ENCODE measurements at regions not wholly inside any gene's neighbourhood (a gene's known extent, or its start where the extent isn't known, plus 50 kb on each side); places are given as distances from the start of the nearest gene placed in this dataset.

DNA sequence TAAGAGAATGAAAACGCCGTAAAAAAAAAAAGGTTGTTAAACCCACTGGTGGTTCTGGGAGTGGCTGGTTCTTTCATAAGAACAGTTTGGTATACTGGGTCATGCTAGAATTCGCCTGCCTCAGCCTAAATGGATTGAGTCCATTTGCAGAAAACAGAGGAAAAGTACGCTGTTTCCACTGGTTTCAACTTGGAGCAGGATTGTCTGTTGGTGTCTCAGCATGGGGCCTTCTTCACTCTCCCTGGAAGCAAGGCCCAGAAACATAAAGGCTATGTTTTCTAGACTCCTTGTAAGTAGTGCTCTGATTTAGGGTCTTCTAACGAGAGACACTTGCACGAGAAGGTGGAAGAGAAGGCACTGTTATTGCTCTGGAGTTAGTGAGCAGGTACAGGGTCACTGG is 116.9 kb upstream of the MTAP start:
- BruUV-seq (replicated peaks): no TSS peak
- intact Hi-C loops (cut with micrococcal nuclease; ENCODE audit: unreplicated experiment): loop anchor here (2.0 to 10.0 kb wide), 2 partner anchors 103 to 221 kb away; no protein-coding TSS in a partner anchor
- H3K27ac Mint-ChIP-seq (ENCODE audit: unreplicated experiment): peak overlapping the region; percentile 90
- TF ChIP-seq, protein P1, sequence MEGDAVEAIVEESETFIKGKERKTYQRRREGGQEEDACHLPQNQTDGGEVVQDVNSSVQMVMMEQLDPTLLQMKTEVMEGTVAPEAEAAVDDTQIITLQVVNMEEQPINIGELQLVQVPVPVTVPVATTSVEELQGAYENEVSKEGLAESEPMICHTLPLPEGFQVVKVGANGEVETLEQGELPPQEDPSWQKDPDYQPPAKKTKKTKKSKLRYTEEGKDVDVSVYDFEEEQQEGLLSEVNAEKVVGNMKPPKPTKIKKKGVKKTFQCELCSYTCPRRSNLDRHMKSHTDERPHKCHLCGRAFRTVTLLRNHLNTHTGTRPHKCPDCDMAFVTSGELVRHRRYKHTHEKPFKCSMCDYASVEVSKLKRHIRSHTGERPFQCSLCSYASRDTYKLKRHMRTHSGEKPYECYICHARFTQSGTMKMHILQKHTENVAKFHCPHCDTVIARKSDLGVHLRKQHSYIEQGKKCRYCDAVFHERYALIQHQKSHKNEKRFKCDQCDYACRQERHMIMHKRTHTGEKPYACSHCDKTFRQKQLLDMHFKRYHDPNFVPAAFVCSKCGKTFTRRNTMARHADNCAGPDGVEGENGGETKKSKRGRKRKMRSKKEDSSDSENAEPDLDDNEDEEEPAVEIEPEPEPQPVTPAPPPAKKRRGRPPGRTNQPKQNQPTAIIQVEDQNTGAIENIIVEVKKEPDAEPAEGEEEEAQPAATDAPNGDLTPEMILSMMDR (IDR thresholded peaks at IDR 0.05; ENCODE audit: unreplicated experiment): no peak
- CTCF ChIA-PET: interaction anchor here (1.4 kb wide), 1 partner anchor 103 kb away, joined by 3 read pairs; no protein-coding TSS in a partner anchor
- H3K27me3 Mint-ChIP-seq (ENCODE audit: unreplicated experiment): no peaks in the 10 kb centered on the region
- no peak overlapping the region for H3K4me3 Mint-ChIP-seq (ENCODE audit: low read depth, unreplicated experiment)
- peaks cover 49% of the 10 kb centered on the region for H3K4me1 Mint-ChIP-seq (ENCODE audit: low read depth, unreplicated experiment)
- no peak for DNase-seq
- no peaks in the 10 kb centered on the region for H3K9me3 Mint-ChIP-seq (ENCODE audit: low read depth, unreplicated experiment)
- H3K36me3 Mint-ChIP-seq (ENCODE audit: insufficient read depth, unreplicated experiment): peaks cover 24% of the 10 kb centered on the region

DNA sequence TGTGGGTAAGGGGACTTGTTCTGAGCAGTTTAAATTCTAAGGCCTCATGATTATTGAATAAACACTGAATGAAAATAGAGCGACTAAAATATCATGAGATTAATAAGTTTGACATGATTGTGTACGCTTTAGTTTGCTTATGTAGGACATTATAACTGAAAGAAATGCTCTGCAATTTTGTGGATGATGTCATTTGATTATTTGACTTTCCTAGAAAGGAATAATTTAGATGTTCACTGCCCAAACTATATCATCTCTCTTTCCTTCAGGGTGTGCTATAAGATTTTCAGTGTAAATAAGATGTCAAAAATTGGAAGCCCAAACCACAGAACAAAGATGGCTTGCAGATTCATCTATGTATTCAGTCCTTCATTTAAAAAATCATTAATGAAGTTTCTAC is 115.7 kb upstream of the MTAP start:
- Mint-ChIP-seq H3K27ac (ENCODE audit: unreplicated experiment) (peak overlapping the region; percentile 90), H3K4me3 (ENCODE audit: low read depth, unreplicated experiment) (peak overlapping the region; percentile 65), H3K9me3 (ENCODE audit: low read depth, unreplicated experiment) (no peaks in the 10 kb centered on the region), H3K36me3 (ENCODE audit: insufficient read depth, unreplicated experiment) (peaks cover 20% of the 10 kb centered on the region), H3K27me3 (ENCODE audit: unreplicated experiment) (no peaks in the 10 kb centered on the region), H3K4me1 (ENCODE audit: low read depth, unreplicated experiment) (peaks cover 55% of the 10 kb centered on the region)
- BruUV-seq (replicated peaks): no TSS peak
- CTCF ChIA-PET: no interaction called here
- DNase-seq: no peak
- intact Hi-C loops (cut with micrococcal nuclease; ENCODE audit: unreplicated experiment): loop anchor here (1.0 to 10.0 kb wide), 2 partner anchors 92 to 222 kb away; no protein-coding TSS in a partner anchor
- TF ChIP-seq, protein P1 (IDR thresholded peaks at IDR 0.05; ENCODE audit: unreplicated experiment): no peak

DNA sequence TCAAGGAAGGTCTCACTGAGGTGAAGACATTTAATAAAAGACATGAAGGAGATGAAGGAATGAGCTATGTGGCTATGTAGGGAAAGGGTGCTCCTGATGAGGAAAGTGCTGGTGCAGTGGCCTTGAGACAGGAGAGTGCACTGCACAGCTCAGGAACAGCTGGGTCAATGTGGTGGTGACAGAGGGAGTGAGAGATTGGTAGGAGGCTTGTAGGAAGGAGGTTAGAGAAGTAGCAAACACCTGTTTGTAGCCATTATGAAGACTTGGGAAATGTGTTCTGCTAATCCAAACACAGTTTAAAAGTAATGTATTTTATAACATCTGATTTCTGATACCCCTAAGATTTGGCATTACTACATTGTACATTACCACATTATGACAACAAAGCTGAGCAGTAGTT is 115.1 kb upstream of the MTAP start:
- H3K27me3 Mint-ChIP-seq (ENCODE audit: unreplicated experiment): no peaks in the 10 kb centered on the region
- H3K4me3 Mint-ChIP-seq (ENCODE audit: low read depth, unreplicated experiment): peak overlapping the region; percentile 65
- no peak for DNase-seq
- H3K4me1 Mint-ChIP-seq (ENCODE audit: low read depth, unreplicated experiment): peaks cover 61% of the 10 kb centered on the region
- no TSS peak for BruUV-seq (replicated peaks)
- peak overlapping the region; percentile 90 for H3K27ac Mint-ChIP-seq (ENCODE audit: unreplicated experiment)
- CTCF ChIA-PET: interaction anchor here (0.5 to 1.4 kb wide), 2 partner anchors 113 to 115 kb away, joined by 3 to 4 read pairs; partner anchors contain the start of gene MTAP
- TF ChIP-seq, protein P1 (IDR thresholded peaks at IDR 0.05; ENCODE audit: unreplicated experiment): no peak
- peaks cover 24% of the 10 kb centered on the region for H3K36me3 Mint-ChIP-seq (ENCODE audit: insufficient read depth, unreplicated experiment)
- intact Hi-C loops (cut with micrococcal nuclease; ENCODE audit: unreplicated experiment): loop anchor here (10.0 kb wide), 1 partner anchor 223 kb away; no protein-coding TSS in a partner anchor
- H3K9me3 Mint-ChIP-seq (ENCODE audit: low read depth, unreplicated experiment): no peaks in the 10 kb centered on the region

DNA sequence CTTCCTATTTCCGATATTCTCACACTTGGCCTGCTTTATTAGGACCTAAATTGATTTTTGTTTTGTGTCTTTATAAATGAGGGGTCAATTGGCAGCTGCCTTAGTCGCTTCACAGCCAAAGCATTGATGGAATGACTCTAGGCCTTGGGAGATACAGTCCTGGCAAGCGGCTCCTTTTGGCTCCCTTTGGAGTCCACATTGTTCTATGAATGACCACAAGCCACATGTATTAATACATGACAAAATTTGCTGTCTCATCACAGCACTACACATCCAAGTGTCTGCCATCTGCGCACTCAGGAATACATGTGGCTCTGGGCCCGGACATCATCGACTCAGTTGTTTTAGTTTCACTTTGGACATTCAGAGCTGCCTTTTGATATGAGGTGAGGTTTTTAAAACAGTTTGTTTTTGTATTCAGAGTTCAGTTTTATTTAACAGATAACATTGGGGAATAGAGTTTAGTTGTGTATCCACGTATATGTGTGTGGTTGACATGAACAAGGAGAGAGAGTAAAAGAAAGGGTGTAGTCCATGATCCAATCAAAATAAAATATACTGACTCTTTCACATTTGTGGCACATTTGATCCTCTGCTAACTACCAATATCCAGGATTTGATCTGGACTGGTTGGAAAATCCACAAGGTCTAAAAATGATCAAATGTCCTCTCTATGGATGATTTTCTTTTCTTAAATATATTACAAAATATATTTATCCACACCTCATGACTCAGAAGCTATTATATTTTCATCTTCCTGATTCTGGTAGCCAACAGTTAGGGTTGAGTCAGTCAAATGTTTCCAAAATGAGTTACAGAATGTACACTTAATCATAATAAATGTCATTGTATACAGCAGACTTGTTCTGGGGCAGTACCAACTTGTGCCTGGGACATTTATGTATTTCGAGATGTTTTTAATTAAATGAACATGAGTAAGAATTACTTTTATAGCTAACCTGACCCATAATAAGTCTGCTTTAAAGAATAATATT is 114.0 kb upstream of the MTAP start:
- Mint-ChIP-seq H3K27ac (ENCODE audit: unreplicated experiment) (peak overlapping the region; percentile 90), H3K36me3 (ENCODE audit: insufficient read depth, unreplicated experiment) (peaks cover 18% of the 10 kb centered on the region), H3K4me1 (ENCODE audit: low read depth, unreplicated experiment) (peaks cover 63% of the 10 kb centered on the region), H3K4me3 (ENCODE audit: low read depth, unreplicated experiment) (peak overlapping the region; percentile 65), H3K27me3 (ENCODE audit: unreplicated experiment) (no peaks in the 10 kb centered on the region), H3K9me3 (ENCODE audit: low read depth, unreplicated experiment) (no peaks in the 10 kb centered on the region)
- DNase-seq: peak; percentile 38
- CTCF ChIA-PET: interaction anchor here (0.5 to 1.4 kb wide), 4 partner anchors 100 to 254 kb away, joined by 3 to 4 read pairs (median 3); partner anchors contain the start of gene MTAP
- no TSS peak for BruUV-seq (replicated peaks)
- intact Hi-C loops (cut with micrococcal nuclease; ENCODE audit: unreplicated experiment): loop anchor here (10.0 kb wide), 1 partner anchor 224 kb away; no protein-coding TSS in a partner anchor
- TF ChIP-seq, protein P1 (IDR thresholded peaks at IDR 0.05; ENCODE audit: unreplicated experiment): no peak

All from Calu3 (cell line).